GM18867 (cell line): ENCODE measurements at regions not wholly inside any gene's neighbourhood (a gene's known extent, or its start where the extent isn't known, plus 50 kb on each side); places are given as distances from the start of the nearest gene placed in this dataset.
A peak's percentile ranks its signal among the peaks of the same experiment; 100 is the strongest.

Source experiments
- ATAC-seq: cut with Tn5 transposase; IDR thresholded peaks from one replicate; pipeline ENCODE4 v1.9.1; 2021; ENCODE audit warnings: mild to moderate bottlenecking, moderate library complexity; ENCODE audit not compliant: unreplicated experiment

DNA sequence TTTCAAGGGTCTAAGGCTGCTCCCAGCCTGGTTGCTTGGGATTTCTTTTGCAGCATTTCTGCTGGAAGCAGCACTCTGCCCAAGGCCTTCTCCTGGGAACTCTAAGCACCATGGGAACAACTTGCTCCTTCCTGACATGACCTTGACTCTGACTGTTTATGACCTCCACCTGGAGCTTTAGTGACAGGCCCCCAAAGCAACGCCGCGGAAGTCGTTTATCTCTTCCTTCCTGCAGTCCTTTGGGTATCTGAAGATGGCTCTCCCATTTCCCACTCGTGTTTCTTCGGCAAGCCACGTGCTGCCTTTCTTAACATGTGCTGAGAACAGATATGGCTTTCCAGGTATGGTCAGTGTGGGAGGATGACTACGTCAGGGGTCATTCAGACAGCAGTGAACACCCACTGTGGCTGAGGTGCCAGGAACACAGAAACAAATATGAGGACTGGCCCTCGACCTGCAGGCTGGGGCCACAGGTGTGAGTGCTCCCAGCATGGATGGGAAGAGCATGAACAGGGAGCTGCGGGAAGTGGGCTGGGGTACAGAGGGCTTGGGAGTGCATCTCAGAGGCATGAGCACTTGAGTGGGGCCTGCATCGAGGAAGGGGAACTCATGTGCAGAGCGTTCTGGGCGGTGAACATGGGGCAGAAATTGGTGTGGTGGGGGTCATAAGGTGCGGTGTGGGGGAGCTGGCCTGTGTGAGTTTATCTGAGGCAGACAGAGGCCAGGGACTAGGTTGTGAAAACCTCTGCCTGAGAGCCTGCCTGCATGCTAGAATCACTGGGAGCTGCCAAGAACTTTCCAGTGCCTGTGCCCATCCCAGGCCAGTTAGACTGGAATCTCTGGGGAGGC, 140.5 kb downstream of the TSN start:
- no peak for ATAC-seq

DNA sequence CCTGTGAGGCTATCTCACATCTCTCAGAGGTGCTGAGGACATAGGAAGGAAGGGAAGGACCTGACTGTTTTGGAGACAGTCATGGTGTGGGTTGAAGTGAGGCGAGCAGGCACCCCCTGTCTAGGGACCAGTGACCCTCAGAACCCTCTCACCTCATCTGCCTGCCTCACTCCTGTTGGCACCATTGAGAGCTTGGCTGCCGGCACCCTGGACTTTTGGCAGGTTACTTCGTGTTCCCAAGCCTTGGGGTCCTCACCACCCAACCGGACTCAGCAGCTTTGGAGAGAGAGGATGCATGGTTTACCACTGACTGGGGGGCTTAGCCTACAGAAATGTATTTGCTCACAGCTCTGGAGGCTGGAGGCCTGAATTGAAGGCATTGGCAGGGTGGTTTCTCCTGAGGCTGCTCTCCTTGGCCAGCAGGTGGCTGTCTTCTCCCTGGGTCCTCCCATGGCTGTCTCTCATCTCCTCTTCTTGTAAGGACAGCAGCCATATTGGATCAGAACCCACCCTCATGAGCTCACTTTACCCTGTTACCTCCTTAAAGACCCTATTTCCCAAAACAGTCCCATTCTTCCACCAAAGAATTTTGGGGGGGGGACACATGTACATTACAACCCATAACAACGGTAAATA, 142.0 kb downstream of the TSN start:
- peak; percentile 93 for ATAC-seq

DNA sequence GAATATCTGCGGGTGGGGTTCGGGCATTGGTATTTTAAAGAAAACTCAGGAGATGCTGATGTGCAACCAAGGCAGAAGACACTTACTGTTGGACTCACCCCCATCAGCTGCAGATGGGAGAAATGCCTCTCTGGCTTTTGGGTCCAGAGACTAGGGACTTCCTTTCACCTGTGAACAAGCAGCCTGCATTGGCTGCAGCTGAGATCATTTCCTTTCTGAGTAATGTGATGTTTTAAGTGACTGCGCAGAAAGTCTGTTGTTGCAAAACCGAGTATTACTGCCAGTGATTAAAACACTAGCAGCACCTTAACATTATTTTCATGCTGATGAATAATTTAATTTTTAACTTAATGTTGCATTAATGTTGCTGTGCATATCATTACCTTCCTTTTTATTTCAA, 143.0 kb downstream of the TSN start:
- ATAC-seq, result peak; percentile 27

DNA sequence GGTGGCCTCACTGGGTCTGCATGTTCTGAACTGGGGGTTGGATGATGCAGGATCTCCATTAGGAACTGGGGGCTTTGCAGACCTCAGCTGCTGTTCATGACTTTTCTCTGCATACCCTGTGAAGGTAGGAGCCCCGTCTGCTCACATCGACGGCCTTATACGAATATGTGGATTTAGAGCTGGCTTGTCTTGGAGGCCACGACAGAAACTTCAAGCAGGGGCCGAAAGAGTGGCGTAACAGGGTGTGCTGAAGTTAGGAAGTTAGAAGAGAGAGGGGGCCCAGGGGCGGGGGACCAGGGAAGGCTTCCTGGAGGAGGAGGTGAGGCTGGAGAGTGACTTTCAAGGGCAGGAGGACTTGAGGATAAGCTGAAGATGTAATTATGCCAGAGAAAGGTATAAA, 144.9 kb downstream of the TSN start:
- ATAC-seq, result no peak

DNA sequence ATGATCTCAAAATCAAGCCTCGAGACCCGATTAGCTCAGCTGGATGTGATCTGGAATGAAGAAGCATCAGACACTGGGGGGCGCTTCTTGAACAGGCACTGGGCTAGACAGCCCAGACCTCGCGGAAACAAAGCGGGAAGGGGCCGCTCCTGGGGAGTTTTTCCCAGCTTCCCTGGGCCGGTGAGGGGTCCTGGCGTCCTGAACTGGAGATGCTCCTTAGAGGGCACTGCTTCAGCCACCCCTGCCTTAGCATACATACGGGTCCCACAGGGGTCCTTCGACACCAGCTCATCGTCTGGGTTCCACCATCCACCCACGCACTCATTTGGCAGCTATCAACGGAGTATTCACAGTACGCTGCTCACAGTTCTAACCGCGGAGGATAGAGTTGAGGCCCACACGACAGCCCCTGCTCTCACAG, 146.7 kb downstream of the TSN start:
- no peak for ATAC-seq

DNA sequence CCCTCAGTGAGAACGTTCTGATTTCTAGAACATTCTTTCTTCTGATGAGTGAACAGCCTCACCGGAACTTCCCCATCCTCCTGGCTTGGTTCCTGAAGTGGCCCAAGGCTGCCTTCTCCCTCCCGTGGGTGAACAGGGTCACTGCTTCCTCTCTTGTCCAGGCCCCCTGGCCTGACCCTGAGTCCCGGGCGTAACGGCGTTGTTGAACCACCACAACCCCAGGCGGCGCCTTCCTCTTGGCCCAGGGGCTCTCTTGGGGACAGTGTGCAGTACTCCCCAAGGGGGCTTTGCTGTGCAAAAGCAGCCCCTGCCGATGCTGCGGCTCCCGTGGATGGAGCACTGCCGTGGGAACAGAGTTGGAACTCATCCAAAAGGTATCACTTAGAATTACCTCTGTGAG, 147.2 kb downstream of the TSN start:
- ATAC-seq, result no peak

DNA sequence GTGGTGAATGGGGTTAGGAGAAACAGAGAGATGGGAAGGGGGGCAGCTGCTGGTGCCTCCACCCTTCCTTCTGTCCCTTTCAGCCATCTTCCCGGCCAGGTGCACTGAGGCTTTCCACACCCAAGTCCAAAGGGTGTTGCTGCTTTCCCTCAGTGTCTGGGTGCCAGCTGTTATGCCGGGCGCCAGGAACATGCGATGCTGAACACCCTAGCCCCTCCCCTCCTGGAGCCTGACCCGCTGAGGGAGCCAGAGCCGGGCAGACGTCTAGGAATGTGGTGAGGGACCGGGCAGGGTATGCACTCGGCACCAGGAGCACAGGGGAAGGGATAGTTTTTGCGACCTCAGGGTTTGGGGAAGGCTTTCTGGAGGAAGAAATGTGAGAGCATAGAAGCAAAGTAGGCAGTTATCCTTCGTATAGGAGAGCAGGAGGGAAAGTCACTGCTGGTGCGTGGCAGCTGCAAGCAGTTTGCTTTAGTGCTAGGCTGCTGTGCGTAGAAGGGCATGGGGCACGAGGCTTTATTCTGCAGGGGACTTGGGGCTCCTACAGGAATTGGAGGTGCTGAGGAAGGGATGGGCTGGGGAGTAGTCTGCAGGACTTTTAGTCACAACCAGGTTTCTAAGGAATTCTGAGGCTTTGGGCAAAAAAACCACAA, 147.7 kb downstream of the TSN start:
- ATAC-seq, result no peak

DNA sequence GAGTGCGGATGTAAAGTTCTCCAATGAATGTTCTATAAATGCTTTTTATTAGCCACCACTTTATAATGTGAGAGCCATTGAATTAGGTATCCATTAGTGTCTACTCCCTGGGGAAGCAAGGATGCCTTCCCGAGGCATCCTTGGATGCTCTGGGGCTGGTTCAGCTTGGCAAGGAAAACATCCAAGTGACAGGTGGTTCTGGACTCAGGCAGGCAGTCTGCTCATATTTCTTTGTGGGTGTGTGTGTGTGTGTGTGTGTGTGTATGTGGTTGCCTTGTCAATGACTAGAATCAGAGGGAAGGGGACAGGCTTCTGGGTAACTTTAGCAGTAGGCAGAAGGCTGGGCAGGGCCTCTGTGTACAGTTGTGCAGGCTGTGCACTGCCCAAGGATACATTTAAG, 149.2 kb downstream of the TSN start:
- no peak for ATAC-seq

DNA sequence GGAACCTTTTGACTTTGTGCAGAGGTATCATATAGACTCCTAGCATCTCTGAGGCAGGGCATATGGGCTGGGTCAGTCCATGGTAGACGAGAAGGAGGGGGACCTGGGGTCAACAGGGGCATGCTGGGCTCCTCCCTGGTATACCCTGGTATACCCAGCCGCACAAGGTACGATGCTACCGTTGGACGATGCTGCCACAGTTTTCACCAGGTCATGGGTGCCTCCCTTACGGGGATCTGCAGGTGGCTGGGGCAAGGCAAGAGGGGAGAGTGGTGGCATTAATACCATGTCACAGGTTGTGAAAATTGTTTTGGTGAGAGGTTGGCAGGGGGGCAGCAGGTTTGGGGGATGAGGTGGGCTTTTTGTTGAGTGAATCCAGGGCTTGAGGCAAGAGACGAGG, 149.8 kb downstream of the TSN start:
- no peak for ATAC-seq

DNA sequence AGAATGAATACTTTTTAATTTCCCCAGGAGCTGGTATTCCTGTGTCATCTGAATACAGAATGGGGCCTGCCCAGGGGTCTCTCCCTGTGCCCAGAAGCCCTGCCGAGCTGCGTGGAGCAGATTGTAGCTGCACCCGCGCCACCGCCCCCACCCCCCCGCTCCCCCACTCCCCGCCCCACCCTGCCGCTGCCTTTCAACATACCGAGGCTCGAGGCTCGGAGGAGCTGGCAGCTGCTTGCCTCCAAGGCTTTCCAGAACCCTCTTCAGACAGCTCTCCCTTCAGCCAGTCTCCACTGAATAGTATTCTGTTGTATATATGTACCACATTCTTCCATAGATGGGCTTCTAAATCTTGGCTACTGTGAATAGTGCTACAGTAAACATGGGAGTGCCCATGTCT, 150.7 kb downstream of the TSN start:
- no peak for ATAC-seq

DNA sequence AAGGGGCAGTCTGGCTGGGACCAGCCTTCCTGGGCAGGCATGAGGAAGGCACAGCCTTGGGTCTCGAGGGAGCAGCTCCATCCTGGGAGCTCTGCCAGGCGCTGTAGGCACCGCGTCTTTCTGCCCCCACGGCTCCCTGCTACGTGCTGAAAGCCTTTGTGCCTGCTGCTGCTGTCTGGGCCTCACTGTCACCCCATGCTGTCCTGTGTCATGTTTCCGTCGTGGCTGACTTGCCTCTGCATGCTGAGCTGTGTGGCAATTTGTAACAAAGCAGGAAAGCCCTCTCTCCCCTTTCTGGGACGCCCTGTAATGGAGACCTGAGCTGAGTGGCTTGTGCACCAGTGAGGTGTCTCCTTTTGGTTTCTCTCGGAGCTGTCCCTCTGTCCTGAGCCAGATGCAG, 152.5 kb downstream of the TSN start:
- ATAC-seq, result peak; percentile 35

DNA sequence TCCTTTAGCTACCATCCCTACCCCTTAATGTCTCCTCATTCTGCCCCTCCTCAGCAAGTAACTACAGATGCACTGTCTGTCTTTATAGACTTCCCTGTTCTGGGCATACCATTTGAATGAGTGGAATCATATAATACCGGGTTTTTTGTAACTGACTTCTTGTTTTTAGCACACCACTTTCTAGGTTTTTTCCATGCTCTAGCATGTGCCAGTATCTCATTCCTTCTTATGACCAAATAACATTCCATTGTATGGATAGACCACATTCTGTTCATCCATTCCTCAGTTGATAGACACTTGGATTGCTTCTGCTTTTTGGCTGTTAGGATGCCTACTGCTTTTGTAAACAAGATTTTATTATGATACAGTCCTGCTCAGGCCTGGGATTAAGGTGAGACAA, 154.7 kb downstream of the TSN start:
- ATAC-seq, result no peak

DNA sequence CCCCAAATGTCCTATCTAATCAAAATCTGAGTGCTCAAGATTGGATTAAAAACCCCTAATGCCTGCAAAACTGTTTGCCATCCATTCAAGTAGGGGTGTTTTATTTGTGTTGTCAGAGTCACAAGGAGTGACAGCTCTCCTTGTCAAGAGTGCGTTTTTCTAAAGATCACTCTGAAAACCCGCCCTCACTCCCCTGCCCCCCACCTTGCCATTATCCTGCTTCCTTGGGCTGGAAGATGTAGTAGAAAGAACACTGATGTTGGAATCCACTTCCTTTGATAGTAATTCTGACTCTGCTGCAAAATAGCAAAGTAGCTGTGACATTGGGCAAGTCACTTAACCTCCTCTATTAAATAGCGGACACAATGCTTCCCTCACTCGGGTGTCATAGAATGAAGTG, 155.6 kb downstream of the TSN start:
- no peak for ATAC-seq

DNA sequence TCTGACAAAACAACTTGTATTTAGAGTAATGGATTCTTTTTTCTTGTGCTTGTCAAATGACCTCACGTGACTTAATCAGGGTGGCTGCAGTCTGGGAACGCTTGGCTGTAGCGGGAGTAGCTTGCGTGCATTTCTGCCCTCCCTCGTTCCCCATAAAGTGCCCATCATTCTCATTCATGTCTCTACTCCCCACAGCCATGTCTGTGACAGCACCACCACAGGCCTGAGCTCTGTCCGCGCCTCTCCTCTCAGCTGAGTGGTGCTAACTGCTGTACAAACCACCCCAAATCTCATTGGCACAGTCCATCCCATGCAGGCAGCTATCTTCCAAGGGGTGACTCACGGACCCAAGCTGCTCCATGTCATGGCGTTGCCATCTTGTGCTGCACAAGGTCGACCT, 161.7 kb downstream of the TSN start:
- no peak for ATAC-seq

DNA sequence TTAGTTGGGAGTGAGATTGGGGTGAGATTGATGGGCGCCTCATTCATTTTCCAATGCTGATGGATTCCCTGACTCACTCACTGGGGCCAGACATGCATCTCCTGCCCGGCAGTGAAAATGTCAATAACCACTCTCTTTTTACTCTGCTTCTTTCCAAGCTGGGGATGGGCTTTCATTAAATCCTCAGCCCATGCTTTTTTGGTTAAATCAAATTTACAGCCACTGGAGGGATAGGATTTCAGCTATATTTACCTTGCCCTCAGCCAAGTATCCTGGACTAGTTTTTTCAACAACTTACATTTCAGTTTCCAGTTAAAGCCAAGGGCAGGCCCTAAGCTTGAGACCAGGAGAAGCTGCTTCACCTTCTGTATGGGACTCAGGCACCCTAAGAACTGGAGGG, 162.8 kb downstream of the TSN start:
- ATAC-seq, result no peak

DNA sequence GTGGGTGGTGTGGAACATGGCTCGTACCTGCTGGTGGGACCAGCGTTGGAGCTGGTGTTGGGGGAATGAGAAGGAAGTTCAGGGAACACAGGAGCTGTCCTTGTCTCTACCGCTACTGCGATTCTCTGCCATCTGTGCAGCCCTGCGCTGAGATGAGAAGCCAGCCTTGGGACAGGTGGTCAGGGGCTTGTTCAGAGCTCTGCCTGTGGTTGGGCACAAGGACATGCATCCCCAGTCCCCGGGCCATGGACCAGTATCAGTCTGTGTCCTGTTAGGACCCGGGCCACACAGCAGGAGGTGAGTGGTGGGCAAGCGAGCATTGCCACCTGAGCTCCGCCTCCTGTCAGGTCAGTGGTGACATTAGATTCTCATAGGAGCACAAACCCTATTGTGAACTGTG, 164.4 kb downstream of the TSN start:
- no peak for ATAC-seq

DNA sequence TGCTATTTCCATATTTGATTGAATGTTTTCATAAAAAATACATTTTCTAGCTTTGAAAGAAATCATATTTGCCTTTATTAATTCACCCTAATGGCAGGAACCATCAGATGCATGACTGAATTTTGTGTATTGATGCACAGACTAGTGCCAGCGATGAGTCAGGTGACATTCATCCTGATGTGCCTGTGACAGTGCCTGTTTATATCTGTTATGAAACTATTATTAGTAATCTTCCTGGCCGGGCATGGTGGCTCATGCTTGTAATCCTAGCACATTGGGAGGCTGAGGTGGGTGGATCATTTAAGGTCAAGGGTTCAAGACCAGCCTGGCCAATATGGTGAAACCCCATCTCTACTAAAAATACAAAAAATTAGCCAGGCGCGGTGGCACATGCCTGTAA, 170.0 kb downstream of the TSN start:
- ATAC-seq, result no peak

DNA sequence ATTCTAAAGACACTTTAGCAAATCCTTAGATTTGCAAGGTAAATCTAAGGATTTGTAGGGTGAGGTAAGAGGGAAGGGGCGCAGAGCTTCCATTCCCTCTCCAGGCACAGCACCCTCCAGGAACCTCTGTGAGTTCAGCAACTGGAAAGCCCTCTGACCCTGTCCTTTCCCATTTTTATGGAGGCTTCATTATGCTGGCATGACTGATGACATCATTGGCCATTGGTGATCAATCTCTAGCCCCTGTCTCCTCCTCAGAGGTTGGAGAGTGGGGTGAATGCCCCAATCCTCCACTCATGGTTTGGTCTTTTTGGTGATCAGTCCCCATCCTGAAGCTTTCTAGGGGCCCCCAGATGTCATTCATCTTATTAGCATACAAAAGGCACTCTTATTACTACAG, 187.8 kb downstream of the TSN start:
- ATAC-seq, result no peak

DNA sequence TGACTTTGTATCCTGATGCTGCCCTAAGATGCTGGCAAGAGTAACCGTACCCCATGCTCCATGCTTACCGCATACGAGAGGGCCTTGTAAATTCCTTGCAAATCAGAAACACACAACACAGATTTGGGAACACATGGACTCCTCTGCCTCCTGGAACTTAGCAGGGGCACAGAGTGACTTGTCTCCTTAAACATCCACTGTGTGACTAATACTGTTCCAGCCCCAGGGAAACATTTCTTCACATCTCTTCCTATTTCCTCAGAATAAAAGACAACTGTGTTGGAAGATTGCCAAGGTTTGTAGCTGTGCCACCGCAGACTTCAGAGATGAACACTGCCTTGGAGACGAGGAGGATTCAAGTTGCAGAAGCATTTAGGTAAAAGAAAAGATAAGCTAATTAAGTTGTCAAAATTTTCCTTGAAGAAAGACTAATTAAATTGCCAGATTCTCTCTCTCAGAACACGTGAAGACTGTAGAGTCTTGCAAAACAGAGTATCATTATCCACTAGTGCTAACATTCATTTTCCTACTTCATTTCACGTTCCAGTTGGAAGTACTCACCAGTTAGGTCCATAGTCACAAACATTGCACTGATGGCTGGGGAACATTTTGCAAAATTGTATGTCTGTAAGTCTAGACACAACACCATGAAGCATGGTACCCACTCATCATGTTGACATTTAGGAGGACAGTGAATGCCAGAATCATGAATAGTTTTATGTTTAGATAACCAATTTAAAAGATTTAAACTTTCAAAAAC, 188.8 kb downstream of the TSN start:
- no peak for ATAC-seq

DNA sequence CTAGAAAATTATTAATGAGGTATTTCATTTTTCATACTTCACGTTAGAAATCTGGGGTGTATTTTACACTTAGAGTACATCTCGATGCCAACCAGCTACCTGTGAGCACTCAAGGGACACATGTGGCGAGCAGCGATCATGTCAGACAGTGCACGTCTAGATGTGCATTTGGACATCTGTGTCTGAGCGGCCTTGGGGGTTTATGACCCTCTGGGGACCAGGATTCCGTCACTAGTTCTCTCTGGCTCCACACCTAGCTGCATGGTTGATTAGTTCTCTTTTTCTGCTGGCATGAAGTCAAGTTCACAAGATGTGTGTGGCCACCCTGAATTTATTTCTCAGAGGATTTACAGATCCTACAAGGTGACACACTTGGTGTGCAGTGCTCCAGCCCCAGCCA, 192.2 kb downstream of the TSN start:
- ATAC-seq, result no peak

DNA sequence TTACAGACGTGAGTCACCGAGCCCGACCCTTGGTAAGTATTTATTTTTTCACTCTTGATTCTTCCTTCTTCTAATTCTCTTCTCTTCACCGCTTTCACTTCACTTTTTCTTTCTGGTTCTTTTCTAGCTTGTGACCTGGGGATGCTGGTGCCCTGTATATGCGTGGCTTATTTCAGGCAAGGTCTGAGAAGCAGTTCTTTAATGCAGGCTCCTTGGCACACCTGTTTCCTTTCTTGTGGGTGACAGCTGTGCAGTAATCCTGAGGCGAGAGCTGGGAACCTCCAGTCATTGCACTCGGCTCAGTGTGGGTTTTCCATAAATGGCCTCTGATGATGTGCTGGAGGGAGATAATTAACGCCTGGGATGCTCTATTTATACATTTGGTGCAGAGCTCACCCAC, 193.8 kb downstream of the TSN start:
- ATAC-seq, result no peak
